ENCODE measurements at regions not wholly inside any gene's neighbourhood (a gene's known extent, or its start where the extent isn't known, plus 50 kb on each side); places are given as distances from the start of the nearest gene placed in this dataset.

DNA sequence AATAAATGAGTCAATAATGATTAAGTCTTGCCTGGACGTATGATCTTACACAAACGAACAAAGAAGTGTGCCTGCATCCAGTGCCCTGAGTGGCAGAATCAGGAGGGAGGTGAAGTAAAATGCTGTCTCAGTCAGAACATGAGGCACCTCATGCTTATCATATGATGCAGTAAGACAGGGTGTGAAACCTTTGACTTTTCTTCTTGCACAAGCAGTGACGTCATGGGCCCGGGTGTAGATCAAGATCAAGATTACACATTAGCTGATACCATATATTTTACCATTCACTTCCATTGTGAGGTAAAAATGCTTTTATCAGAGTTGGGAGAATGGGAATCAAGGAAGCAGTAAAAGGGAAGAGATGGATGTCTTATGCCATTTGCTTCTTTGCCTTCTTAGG lies 291.6 kb upstream of the PLSCR5 start:
- TF ChIP-seq CTCF (IDR thresholded peaks at IDR 0.05) = no peak
- no peak for TF ChIP-seq ZNF416 (CRISPR knock-in tag; IDR thresholded peaks at IDR 0.05)
- TF ChIP-seq, protein P1, sequence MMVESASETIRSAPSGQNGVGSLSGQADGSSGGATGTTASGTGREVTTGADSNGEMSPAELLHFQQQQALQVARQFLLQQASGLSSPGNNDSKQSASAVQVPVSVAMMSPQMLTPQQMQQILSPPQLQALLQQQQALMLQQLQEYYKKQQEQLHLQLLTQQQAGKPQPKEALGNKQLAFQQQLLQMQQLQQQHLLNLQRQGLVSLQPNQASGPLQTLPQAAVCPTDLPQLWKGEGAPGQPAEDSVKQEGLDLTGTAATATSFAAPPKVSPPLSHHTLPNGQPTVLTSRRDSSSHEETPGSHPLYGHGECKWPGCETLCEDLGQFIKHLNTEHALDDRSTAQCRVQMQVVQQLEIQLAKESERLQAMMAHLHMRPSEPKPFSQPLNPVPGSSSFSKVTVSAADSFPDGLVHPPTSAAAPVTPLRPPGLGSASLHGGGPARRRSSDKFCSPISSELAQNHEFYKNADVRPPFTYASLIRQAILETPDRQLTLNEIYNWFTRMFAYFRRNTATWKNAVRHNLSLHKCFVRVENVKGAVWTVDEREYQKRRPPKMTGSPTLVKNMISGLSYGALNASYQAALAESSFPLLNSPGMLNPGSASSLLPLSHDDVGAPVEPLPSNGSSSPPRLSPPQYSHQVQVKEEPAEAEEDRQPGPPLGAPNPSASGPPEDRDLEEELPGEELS (CRISPR knock-in tag; IDR thresholded peaks at IDR 0.05) = no peak
- TF ChIP-seq MLX (CRISPR knock-in tag; IDR thresholded peaks at IDR 0.05) = no peak
- no peak for TF ChIP-seq ZNF219 (CRISPR knock-in tag; IDR thresholded peaks at IDR 0.05; ENCODE audit: borderline replicate concordance)
- TF ChIP-seq FOXP1 (CRISPR knock-in tag; IDR thresholded peaks at IDR 0.05; ENCODE audit: borderline replicate concordance) = no peak
- TF ChIP-seq, protein P2, sequence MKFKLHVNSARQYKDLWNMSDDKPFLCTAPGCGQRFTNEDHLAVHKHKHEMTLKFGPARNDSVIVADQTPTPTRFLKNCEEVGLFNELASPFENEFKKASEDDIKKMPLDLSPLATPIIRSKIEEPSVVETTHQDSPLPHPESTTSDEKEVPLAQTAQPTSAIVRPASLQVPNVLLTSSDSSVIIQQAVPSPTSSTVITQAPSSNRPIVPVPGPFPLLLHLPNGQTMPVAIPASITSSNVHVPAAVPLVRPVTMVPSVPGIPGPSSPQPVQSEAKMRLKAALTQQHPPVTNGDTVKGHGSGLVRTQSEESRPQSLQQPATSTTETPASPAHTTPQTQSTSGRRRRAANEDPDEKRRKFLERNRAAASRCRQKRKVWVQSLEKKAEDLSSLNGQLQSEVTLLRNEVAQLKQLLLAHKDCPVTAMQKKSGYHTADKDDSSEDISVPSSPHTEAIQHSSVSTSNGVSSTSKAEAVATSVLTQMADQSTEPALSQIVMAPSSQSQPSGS (CRISPR knock-in tag; IDR thresholded peaks at IDR 0.05; ENCODE audit: borderline replicate concordance, low read depth) = no peak
- no peak for TF ChIP-seq NR2C2 (CRISPR knock-in tag; IDR thresholded peaks at IDR 0.05)
- TF ChIP-seq E2F4 (CRISPR knock-in tag; IDR thresholded peaks at IDR 0.05; ENCODE audit: borderline replicate concordance, low read depth) = no peak
- no peak for TF ChIP-seq TEAD4 (CRISPR knock-in tag; IDR thresholded peaks at IDR 0.05)
- no peak for TF ChIP-seq ZNF281 (CRISPR knock-in tag; IDR thresholded peaks at IDR 0.05)
- TF ChIP-seq ESRRA (CRISPR knock-in tag; IDR thresholded peaks at IDR 0.05; ENCODE audit: borderline replicate concordance) = no peak
- no peak for TF ChIP-seq NFE2L1 (CRISPR knock-in tag; IDR thresholded peaks at IDR 0.05)
- TF ChIP-seq, protein P3, sequence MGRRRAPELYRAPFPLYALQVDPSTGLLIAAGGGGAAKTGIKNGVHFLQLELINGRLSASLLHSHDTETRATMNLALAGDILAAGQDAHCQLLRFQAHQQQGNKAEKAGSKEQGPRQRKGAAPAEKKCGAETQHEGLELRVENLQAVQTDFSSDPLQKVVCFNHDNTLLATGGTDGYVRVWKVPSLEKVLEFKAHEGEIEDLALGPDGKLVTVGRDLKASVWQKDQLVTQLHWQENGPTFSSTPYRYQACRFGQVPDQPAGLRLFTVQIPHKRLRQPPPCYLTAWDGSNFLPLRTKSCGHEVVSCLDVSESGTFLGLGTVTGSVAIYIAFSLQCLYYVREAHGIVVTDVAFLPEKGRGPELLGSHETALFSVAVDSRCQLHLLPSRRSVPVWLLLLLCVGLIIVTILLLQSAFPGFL (CRISPR knock-in tag; IDR thresholded peaks at IDR 0.05; ENCODE audit: borderline replicate concordance) = no peak

Measured in WTC11 (cell line).